ENCODE measurements at regions not wholly inside any gene's neighbourhood (a gene's known extent, or its start where the extent isn't known, plus 50 kb on each side); places are given as distances from the start of the nearest gene placed in this dataset.

DNA sequence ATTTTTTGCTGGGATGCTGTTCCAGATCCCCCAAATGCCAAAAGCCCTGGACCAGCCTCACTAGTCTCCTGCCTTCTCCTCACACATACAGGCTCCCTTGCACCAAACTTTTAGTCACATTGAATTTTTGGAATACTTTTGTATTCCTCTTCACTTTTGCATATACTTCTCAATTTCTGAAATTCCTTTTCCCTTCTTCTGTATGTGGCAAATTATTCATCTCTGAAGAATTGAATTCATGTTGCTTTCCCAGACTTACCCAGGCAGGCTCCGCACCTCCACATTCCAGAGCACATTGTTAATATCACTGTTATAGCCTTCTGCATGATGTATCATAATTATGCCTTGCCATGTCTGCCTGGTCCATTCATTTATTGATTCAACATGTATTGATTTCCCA, 255.3 kb upstream of the POU3F2 start:
- DNase-seq (ENCODE audit: low spot score in 2 of 2) = no peak
- H3K36me3 ChIP-seq = no peaks in the 10 kb centered on the region
- intact Hi-C loops (cut with DNase I) = no loop called here
- no peak overlapping the region for H3K4me3 ChIP-seq
- TF ChIP-seq, protein P1, sequence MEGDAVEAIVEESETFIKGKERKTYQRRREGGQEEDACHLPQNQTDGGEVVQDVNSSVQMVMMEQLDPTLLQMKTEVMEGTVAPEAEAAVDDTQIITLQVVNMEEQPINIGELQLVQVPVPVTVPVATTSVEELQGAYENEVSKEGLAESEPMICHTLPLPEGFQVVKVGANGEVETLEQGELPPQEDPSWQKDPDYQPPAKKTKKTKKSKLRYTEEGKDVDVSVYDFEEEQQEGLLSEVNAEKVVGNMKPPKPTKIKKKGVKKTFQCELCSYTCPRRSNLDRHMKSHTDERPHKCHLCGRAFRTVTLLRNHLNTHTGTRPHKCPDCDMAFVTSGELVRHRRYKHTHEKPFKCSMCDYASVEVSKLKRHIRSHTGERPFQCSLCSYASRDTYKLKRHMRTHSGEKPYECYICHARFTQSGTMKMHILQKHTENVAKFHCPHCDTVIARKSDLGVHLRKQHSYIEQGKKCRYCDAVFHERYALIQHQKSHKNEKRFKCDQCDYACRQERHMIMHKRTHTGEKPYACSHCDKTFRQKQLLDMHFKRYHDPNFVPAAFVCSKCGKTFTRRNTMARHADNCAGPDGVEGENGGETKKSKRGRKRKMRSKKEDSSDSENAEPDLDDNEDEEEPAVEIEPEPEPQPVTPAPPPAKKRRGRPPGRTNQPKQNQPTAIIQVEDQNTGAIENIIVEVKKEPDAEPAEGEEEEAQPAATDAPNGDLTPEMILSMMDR (IDR thresholded peaks at IDR 0.05) = no peak
- H3K9me3 ChIP-seq = no peaks in the 10 kb centered on the region
- no peaks in the 10 kb centered on the region for H3K4me1 ChIP-seq
- H3K27ac ChIP-seq = no peak overlapping the region
- H3K27me3 ChIP-seq = no peaks in the 10 kb centered on the region

DNA sequence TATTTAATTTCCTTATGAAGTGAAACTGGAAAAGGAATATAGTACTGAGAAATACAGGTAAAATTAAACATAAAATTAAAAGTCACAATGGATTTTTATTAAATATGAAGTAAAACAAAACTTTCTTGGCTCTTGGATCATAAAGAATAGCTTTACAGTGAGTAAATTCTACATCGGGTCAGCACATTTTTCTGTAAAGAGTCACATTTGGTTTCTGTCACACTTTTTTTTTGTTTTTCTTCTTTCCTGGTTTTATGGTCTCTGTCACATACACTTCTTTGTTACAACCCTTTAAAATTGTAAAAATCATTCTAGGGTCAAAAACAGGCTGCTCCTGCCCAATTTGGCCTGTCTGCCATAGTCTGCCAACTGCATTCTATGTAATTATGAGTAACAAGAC, 254.4 kb upstream of the POU3F2 start:
- no peaks in the 10 kb centered on the region for H3K36me3 ChIP-seq
- TF ChIP-seq, protein P1 (IDR thresholded peaks at IDR 0.05) = no peak
- no peaks in the 10 kb centered on the region for H3K27me3 ChIP-seq
- no peaks in the 10 kb centered on the region for H3K9me3 ChIP-seq
- DNase-seq (ENCODE audit: low spot score in 2 of 2) = no peak
- H3K27ac ChIP-seq = no peak overlapping the region
- no peak overlapping the region for H3K4me3 ChIP-seq
- H3K4me1 ChIP-seq = no peaks in the 10 kb centered on the region
- intact Hi-C loops (cut with DNase I) = no loop called here

DNA sequence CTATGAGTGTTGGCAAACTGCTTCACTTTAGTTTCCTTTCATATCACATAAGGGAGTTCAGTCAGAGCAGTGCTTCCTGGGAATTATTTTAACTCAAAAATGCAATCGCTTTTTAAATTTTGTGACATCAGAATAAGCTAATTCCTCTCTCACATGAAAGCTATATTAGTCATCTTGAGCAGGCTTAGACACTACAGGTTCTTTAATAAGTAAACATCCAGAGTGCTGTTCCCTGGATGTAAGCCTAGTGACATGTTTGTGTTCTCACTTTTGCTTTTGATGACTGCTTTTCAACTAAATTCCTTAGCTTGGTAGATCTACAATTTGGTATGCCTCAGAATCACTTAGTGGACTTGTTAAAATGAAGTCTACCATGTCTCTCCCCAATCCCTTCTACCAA, 252.7 kb upstream of the POU3F2 start:
- Histone ChIP-seq H3K36me3 (no peaks in the 10 kb centered on the region), H3K9me3 (no peaks in the 10 kb centered on the region), H3K4me3 (no peak overlapping the region), H3K27ac (no peak overlapping the region), H3K4me1 (no peaks in the 10 kb centered on the region), H3K27me3 (no peaks in the 10 kb centered on the region)
- no peak for DNase-seq (ENCODE audit: low spot score in 2 of 2)
- intact Hi-C loops (cut with DNase I) = no loop called here
- TF ChIP-seq, protein P1 (IDR thresholded peaks at IDR 0.05) = no peak

DNA sequence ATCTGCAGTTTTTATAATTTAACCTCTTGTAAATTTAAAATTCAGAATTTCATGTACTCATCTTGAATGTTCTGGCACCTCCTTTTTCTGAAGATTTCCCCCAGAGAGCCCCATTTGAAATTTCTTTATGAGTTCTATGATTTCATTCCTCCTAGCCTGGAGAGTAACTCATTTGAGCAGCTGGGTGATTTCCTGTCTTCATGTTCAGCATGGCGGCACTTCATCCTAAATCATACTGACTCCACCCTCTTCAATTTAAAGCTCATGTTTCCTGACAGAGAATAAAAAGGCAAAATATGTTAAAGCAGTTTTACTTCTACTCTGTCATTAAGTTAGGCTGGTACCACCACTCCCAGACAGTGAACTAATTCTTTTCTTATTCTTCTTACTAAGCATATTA, 250.9 kb upstream of the POU3F2 start:
- Histone ChIP-seq H3K4me1 (no peaks in the 10 kb centered on the region), H3K27me3 (no peaks in the 10 kb centered on the region), H3K27ac (no peak overlapping the region), H3K9me3 (no peaks in the 10 kb centered on the region), H3K4me3 (no peak overlapping the region), H3K36me3 (no peaks in the 10 kb centered on the region)
- no peak for DNase-seq (ENCODE audit: low spot score in 2 of 2)
- intact Hi-C loops (cut with DNase I) = no loop called here
- TF ChIP-seq, protein P1 (IDR thresholded peaks at IDR 0.05) = no peak

DNA sequence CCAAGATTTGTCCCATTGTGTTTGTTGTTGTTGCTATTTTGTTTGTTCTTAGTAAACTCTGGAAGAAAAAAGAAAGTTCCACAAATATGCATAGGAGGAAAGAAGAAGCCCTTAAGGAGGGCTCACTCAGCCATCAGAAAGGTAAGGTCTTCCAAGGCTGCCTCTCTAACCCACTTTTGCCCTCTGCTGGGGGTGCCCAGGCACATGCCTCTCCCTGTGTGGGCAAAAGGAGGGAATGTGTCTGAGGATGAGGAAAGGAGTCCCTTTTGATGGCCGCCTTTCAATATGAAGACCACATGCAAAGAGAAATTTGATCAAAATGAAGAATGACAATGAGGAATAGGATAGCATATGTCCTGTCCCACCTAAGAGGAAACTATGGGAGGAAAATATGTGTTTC, 248.2 kb upstream of the POU3F2 start:
- no peak for DNase-seq (ENCODE audit: low spot score in 2 of 2)
- Histone ChIP-seq H3K27me3 (no peaks in the 10 kb centered on the region), H3K36me3 (no peaks in the 10 kb centered on the region), H3K4me1 (no peaks in the 10 kb centered on the region), H3K4me3 (no peak overlapping the region), H3K27ac (no peak overlapping the region), H3K9me3 (no peaks in the 10 kb centered on the region)
- TF ChIP-seq, protein P1 (IDR thresholded peaks at IDR 0.05) = no peak
- intact Hi-C loops (cut with DNase I) = no loop called here

DNA sequence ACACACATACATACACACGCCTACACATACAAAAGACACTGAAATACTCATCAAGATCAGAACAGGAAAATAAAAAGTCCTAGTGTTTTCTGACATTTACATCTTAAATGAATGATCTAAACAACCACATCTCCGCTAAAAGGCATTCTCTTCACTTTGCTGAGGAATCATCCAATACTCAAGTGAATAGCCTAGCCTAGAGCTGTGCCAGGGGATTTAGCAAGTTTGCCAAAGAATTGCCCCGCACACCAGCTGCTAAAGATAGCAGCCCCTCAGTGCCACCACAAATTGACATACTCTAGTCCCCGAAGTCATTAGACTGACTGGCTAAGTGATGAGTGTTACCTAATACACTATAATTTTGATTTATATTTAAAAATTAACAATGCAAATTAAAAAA, 246.8 kb upstream of the POU3F2 start:
- Histone ChIP-seq H3K27ac (no peak overlapping the region), H3K27me3 (no peaks in the 10 kb centered on the region), H3K36me3 (no peaks in the 10 kb centered on the region), H3K4me1 (no peaks in the 10 kb centered on the region), H3K9me3 (no peaks in the 10 kb centered on the region), H3K4me3 (no peak overlapping the region)
- DNase-seq (ENCODE audit: low spot score in 2 of 2) = no peak
- TF ChIP-seq, protein P1 (IDR thresholded peaks at IDR 0.05) = no peak
- intact Hi-C loops (cut with DNase I) = no loop called here
